ENCODE measurements at regions not wholly inside any gene's neighbourhood (a gene's known extent, or its start where the extent isn't known, plus 50 kb on each side); places are given as distances from the start of the nearest gene placed in this dataset.
"Not testable (repeated sequence)": the region's sequence is repeated elsewhere in the genome, so short reads cannot be mapped to it uniquely, and the experiment has no call there.

- Histone ChIP-seq H3K27me3 (no peaks in the 10 kb centered on the region), H3K4me1 (no peaks in the 10 kb centered on the region), H3K4me3 (no peak overlapping the region), H3K27ac (no peak overlapping the region), H3K9me3 (peaks cover 0 to 13% (median 0%) of the 10 kb centered on the region in 4 donors), H3K36me3 (no peaks in the 10 kb centered on the region)
- DNase-seq (ENCODE audit: low spot score in 2 of 2), result no peak
- WGBS, 2 donors, result 72 to 75% methylated on average over 14 to 16 of the region's 16 CpGs
- no peak for TF ChIP-seq POLR2A (IDR thresholded peaks at IDR 0.05)
- no peak for TF ChIP-seq CTCF (IDR thresholded peaks at IDR 0.05)
- TF ChIP-seq EP300 (IDR thresholded peaks at IDR 0.05), result no peak
Measured at GRCh38 chr10:56095506-56096225, 265.4 kb downstream of the ZWINT start.

DNA sequence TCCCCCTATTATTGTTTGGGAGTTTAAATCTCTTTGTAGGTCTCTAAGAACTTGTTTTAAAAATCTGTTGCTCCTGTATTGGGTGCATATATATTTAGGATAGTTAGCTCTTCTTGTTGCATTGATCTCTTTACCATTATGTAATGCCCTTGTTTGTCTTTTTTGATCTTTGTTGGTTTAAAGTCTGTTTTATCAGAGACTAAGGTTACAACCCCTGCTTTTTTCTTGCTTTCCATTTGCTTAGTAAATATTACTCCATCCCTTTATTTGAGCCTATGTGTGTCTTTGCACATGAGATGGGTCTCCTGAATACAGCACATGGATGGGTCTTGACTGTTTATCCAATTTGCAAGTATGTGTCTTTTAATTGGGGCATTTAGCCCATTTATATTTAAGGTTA, 267.4 kb downstream of the ZWINT start:
- peaks cover 0 to 16% (median 0%) of the 10 kb centered on the region in 4 donors for H3K9me3 ChIP-seq
- H3K4me1 ChIP-seq; H3K4me3 ChIP-seq; H3K27ac ChIP-seq; H3K27me3 ChIP-seq; H3K36me3 ChIP-seq; DNase-seq (ENCODE audit: low spot score in 2 of 2): not testable (repeated sequence)

DNA sequence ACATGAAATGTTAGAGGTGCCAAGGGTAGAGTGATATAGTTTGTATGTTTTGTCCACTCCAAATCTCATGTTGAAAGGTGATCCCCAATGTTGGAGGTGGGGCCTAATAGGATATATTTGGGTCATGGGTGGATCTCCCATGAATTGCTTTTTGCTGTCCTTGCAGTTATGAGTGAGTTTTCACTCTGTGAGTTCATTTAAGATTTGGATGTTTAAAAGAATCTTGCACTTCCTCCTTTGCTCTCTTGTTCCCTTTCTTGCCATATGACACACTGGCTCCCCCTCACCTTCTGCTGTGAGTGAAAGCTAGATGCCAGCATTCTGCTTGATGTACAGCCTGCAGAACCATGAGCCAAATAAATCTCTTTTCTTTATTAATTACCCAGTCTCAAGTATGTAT, 269.2 kb downstream of the ZWINT start:
- Histone ChIP-seq H3K27ac (no peak overlapping the region), H3K4me1 (no peaks in the 10 kb centered on the region), H3K4me3 (no peak overlapping the region), H3K27me3 (no peaks in the 10 kb centered on the region), H3K9me3 (peaks cover 0 to 16% (median 0%) of the 10 kb centered on the region in 4 donors), H3K36me3 (no peaks in the 10 kb centered on the region)
- DNase-seq (ENCODE audit: low spot score in 2 of 2), result no peak
- TF ChIP-seq EP300 (IDR thresholded peaks at IDR 0.05) (no peak), POLR2A (IDR thresholded peaks at IDR 0.05) (no peak), CTCF (IDR thresholded peaks at IDR 0.05) (no peak)

DNA sequence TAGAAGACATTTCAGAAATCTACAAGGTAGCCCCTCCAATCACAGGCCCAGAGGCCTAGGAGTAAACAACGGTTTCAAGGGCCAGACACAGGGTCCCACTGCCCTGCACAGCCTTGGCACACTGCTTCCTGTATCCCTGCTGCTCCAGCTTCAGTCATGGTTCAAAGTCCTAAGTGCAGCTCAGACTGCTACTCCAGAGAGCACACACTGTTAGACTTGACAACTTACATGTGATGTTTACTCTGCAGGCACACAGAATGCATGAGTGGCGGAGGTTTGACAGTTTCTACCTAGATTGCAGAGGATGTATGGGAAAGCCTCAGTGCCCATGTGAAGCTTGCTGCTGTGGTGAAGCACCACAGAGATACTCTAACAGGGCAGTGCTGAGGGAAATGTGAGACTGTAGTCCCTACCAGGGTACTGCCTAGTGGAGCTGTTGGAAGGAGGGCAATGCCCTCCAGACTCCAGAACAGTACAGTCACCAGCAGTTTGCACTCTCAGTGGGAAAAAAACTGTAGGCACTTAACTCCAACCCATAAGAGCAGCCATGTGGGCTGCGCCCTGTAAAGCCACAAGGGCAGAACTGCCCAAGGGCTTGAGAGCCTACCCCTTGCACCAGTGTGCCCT, 270.0 kb downstream of the ZWINT start:
- H3K27me3 ChIP-seq, result no peaks in the 10 kb centered on the region
- peaks cover 0 to 16% (median 0%) of the 10 kb centered on the region in 4 donors for H3K9me3 ChIP-seq
- H3K4me1 ChIP-seq, result no peaks in the 10 kb centered on the region
- 60 to 80% methylated on average over 2 to 3 of the region's 3 CpGs for WGBS, 2 donors
- H3K27ac ChIP-seq, result no peak overlapping the region
- H3K4me3 ChIP-seq, result no peak overlapping the region
- TF ChIP-seq EP300 (IDR thresholded peaks at IDR 0.05) (no peak), POLR2A (IDR thresholded peaks at IDR 0.05) (no peak), CTCF (IDR thresholded peaks at IDR 0.05) (no peak)
- DNase-seq (ENCODE audit: low spot score in 2 of 2), result no peak
- H3K36me3 ChIP-seq, result no peaks in the 10 kb centered on the region

DNA sequence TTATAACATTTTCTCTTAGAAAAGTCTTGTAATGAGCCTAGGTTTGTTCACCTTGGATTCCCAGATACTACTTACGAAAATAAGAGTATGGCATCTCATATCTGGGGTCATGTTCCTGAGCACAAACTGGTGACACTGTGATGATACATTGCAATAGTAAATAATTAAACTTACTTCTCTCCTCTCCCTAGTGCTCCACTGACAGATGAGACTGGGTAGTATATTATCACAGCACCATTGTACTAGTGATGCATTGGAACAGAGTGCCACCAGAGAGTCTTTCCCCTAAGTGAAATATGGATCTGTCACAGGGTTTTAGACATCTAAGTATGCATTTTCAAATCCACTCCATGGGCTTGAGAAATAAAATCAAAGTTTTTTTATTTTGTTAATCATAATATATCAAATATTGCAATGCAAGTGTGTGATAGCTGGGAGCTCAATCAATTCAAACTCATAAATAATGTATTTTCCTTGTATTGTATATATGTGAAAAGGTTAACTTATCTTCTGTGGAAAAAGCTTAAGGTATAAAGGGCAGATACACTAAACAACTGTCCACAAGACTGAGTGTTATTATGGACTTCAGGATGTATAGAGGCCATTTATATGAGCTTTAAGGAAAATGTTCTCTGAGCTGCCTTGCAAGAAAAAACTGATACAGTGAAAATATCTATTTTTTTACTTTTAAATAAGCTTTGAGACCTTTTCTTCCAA, 275.5 kb downstream of the ZWINT start:
- 86 to 97% methylated on average over 1 of the region's 1 CpG for WGBS, 2 donors
- H3K27me3 ChIP-seq, result no peaks in the 10 kb centered on the region
- TF ChIP-seq POLR2A (IDR thresholded peaks at IDR 0.05), result no peak
- TF ChIP-seq CTCF (IDR thresholded peaks at IDR 0.05), result no peak
- no peak for TF ChIP-seq EP300 (IDR thresholded peaks at IDR 0.05)
- DNase-seq (ENCODE audit: low spot score in 2 of 2), result no peak
- H3K36me3 ChIP-seq, result no peaks in the 10 kb centered on the region
- no peak overlapping the region for H3K4me3 ChIP-seq
- H3K9me3 ChIP-seq, result peaks cover 0 to 3% (median 1%) of the 10 kb centered on the region in 4 donors
- H3K4me1 ChIP-seq, result no peaks in the 10 kb centered on the region
- H3K27ac ChIP-seq, result no peak overlapping the region

Data from tibial nerve (tissue), 4 donors.